GM12892 (cell line): ENCODE measurements at regions not wholly inside any gene's neighbourhood (a gene's known extent, or its start where the extent isn't known, plus 50 kb on each side); places are given as distances from the start of the nearest gene placed in this dataset.

ENCODE experiments used
- POLR2A ChIP-seq: IDR thresholded peaks from 2 replicates; pipeline ENCODE4 v1.6.1; 2011; ENCODE audit warnings: low read depth, low read length, control low read depth
- POLR2AphosphoS5 ChIP-seq: IDR thresholded peaks from 2 replicates; pipeline ENCODE4 v1.6.1; 2011; ENCODE audit warnings: low read depth, low read length, control low read depth
- TAF1 ChIP-seq: IDR thresholded peaks from 2 replicates; pipeline ENCODE4 v1.6.1; 2011; ENCODE audit warnings: low read depth, mild to moderate bottlenecking, control low read depth, low read length, borderline replicate concordance

GRCh38 chr1:80384959-80385358, 1378.4 kb upstream of the ADGRL4 start:
- no peak for TF ChIP-seq POLR2A
- no peak for TF ChIP-seq POLR2AphosphoS5
- no peak for TF ChIP-seq TAF1
